Stimulated activated naive B cell treated with anti-CD40 and anti-IgM and Interleukin-4, amounts not matched to agents 10 μg/mL and 1 μg/mL and 100 μg/mL, for 72 hours (primary cell): ENCODE measurements at regions not wholly inside any gene's neighbourhood (a gene's known extent, or its start where the extent isn't known, plus 50 kb on each side); places are given as distances from the start of the nearest gene placed in this dataset.

Experiments used
- ATAC-seq, 2 donors: fragments of 150-1000 bp; cut with Tn5 transposase; replicated peaks; 2 replicates each; pipeline ENCODE4 v1.10.0; 2021; ENCODE audit warnings: moderate library complexity in 1 of 2
- DNase-seq: peaks from one replicate; pipeline ENCODE4 v3.0.0; 2021
- H3K27ac Mint-ChIP-seq: one replicate; pipeline ENCODE4 v1.8.0; 2022; ENCODE audit warnings: mild to moderate bottlenecking, mixed read lengths
- H3K27me3 Mint-ChIP-seq, 2 donors: one replicate each; pipeline ENCODE4 v1.8.0; 2022; ENCODE audit warnings: mixed read lengths in 2 of 2
- H3K36me3 Mint-ChIP-seq, 2 donors: one replicate each; pipeline ENCODE4 v1.8.0; 2022; ENCODE audit warnings: mixed read lengths in 2 of 2, mild to moderate bottlenecking in 1 of 2
- H3K4me1 Mint-ChIP-seq, 2 donors: one replicate each; pipeline ENCODE4 v1.8.0; 2022; ENCODE audit warnings: mixed read lengths in 2 of 2, mild to moderate bottlenecking in 1 of 2
- H3K4me3 Mint-ChIP-seq, 2 donors: one replicate each; pipeline ENCODE4 v1.8.0; 2022; ENCODE audit warnings: mild to moderate bottlenecking in 2 of 2, mixed read lengths in 2 of 2, moderate library complexity in 1 of 2
- H3K9me3 Mint-ChIP-seq, 2 donors: one replicate each; pipeline ENCODE4 v1.8.0; 2022; ENCODE audit warnings: mixed read lengths in 2 of 2, mild to moderate bottlenecking in 1 of 2

- H3K4me3 Mint-ChIP-seq = no peak overlapping the region
- H3K4me1 Mint-ChIP-seq = peaks cover 1 to 9% of the 10 kb centered on the region in 2 donors
- peaks cover 13 to 20% of the 10 kb centered on the region in 2 donors for H3K27me3 Mint-ChIP-seq
- no peaks in the 10 kb centered on the region for H3K36me3 Mint-ChIP-seq
- peaks cover 0 to 3% of the 10 kb centered on the region in 2 donors for H3K9me3 Mint-ChIP-seq
- no peak overlapping the region for H3K27ac Mint-ChIP-seq
- no peak for ATAC-seq
- no peak for DNase-seq
These were observed 78.5 kb upstream of the EIF5 start for GRCh38 chr14:103255555-103255954.

- Mint-ChIP-seq H3K4me3 (no peak overlapping the region), H3K9me3 (peaks cover 0 to 3% of the 10 kb centered on the region in 2 donors), H3K36me3 (no peaks in the 10 kb centered on the region), H3K27me3 (peaks cover 10 to 25% of the 10 kb centered on the region in 2 donors), H3K27ac (no peak overlapping the region), H3K4me1 (peaks cover 5 to 18% of the 10 kb centered on the region in 2 donors)
- ATAC-seq = no peak
- no peak for DNase-seq
These were observed 77.6 kb upstream of the EIF5 start for GRCh38 chr14:103256406-103256805.

DNA sequence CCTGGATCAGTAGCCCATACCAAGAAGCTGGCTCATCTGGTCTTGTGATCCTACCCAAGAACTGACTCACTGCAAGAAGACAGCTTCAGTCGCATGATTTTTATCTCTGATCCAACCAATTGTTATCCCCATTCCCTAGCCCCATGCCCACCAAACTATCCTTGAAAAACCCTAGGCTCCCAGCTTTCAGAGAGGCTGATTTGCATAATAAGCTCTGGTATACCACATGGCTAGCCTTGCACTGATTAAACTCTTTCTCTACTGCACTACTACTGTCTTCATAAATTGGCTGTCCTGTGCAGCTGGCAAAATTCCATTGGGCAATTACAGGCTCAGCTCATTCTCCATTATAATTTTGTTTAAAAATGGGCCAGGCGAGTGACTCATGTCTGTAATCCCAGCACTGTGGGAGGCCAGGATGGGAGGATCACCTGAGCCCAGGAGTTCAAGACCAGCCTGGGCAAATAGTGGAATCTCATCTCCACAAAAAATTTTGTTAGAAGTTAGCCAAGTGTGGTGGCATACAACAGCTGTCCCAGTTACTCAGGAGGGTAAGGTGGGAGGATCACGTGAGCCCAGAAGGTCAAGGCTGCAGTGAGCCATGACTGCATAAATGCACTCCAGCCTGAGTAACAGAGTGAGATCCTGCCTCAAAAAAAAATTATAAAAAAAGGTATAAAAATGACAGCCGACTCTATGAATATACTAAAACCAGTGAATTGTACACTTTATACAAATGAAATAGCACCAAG is 76.7 kb upstream of the EIF5 start:
- Mint-ChIP-seq H3K4me3 (no peak overlapping the region), H3K36me3 (no peaks in the 10 kb centered on the region), H3K27ac (no peak overlapping the region), H3K27me3 (peaks cover 9 to 18% of the 10 kb centered on the region in 2 donors), H3K4me1 (peaks cover 5 to 19% of the 10 kb centered on the region in 2 donors), H3K9me3 (no peaks in the 10 kb centered on the region)
- DNase-seq = no peak
- ATAC-seq = no peak

GRCh38 chr14:103258211-103258610 is 75.8 kb upstream of the EIF5 start:
- no peak overlapping the region for H3K27ac Mint-ChIP-seq
- peaks cover 5 to 19% of the 10 kb centered on the region in 2 donors for H3K4me1 Mint-ChIP-seq
- ATAC-seq (no peak), DNase-seq (no peak)
- peaks cover 9 to 18% of the 10 kb centered on the region in 2 donors for H3K27me3 Mint-ChIP-seq
- no peak overlapping the region for H3K4me3 Mint-ChIP-seq
- H3K9me3 Mint-ChIP-seq = no peaks in the 10 kb centered on the region
- H3K36me3 Mint-ChIP-seq = no peaks in the 10 kb centered on the region

DNA sequence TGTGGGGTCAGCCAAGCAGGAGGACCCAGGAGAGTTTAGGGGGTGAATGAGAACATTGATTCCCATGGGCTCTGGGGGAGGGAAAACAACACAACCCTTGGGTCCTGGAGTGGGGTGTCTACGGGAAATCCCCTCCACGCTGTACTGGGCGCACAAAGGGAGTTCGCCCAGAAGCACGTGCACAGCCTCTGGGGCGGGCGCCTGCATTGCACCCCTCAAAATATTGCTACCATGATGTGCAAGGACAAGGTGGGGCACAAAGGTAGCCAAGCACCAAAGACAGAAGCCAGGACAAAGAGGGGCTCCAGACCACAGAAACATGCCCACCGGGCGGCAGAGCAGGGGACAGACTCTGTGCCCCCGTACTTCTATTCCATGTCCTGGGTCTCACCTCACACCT is 74.9 kb upstream of the EIF5 start:
- DNase-seq (no peak), ATAC-seq (no peak)

GRCh38 chr14:103259801-103260628 is 74.0 kb upstream of the EIF5 start:
- H3K36me3 Mint-ChIP-seq = no peaks in the 10 kb centered on the region
- H3K9me3 Mint-ChIP-seq = peaks cover 0 to under 1% of the 10 kb centered on the region in 2 donors
- no peak overlapping the region for H3K27ac Mint-ChIP-seq
- ATAC-seq (no peak), DNase-seq (no peak)
- H3K4me1 Mint-ChIP-seq = peaks cover 5 to 19% of the 10 kb centered on the region in 2 donors
- peaks cover 11 to 23% of the 10 kb centered on the region in 2 donors for H3K27me3 Mint-ChIP-seq
- H3K4me3 Mint-ChIP-seq = peak overlapping the region in 1 of 2 donors; percentile 54

More for the DNA sequence above, 74.9 kb upstream of the EIF5 start:
- no peak overlapping the region for H3K27ac Mint-ChIP-seq
- H3K9me3 Mint-ChIP-seq = no peaks in the 10 kb centered on the region
- H3K36me3 Mint-ChIP-seq = no peaks in the 10 kb centered on the region
- H3K27me3 Mint-ChIP-seq = peaks cover 9 to 21% of the 10 kb centered on the region in 2 donors
- peaks cover 5 to 19% of the 10 kb centered on the region in 2 donors for H3K4me1 Mint-ChIP-seq
- no peak overlapping the region for H3K4me3 Mint-ChIP-seq

- H3K9me3 Mint-ChIP-seq = peaks cover 0 to 2% of the 10 kb centered on the region in 2 donors
- H3K27me3 Mint-ChIP-seq = peaks cover 14 to 30% of the 10 kb centered on the region in 2 donors
- peaks cover 5 to 19% of the 10 kb centered on the region in 2 donors for H3K4me1 Mint-ChIP-seq
- no peaks in the 10 kb centered on the region for H3K36me3 Mint-ChIP-seq
- H3K27ac Mint-ChIP-seq = no peak overlapping the region
- ATAC-seq (peak in 1 of 2 donors; percentile 8), DNase-seq (no peak)
- H3K4me3 Mint-ChIP-seq = peak overlapping the region in 1 of 2 donors; percentile 54
These were observed 73.4 kb upstream of the EIF5 start for GRCh38 chr14:103260629-103261124.

- ATAC-seq (no peak), DNase-seq (no peak)
- Mint-ChIP-seq H3K4me3 (no peak overlapping the region), H3K36me3 (peaks cover 0 to 2% of the 10 kb centered on the region in 2 donors), H3K9me3 (peaks cover 0 to 2% of the 10 kb centered on the region in 2 donors), H3K27ac (no peak overlapping the region), H3K4me1 (no peaks in the 10 kb centered on the region), H3K27me3 (peaks cover 51 to 70% of the 10 kb centered on the region in 2 donors)
These were observed 66.7 kb upstream of the EIF5 start for GRCh38 chr14:103267226-103267910.

DNA sequence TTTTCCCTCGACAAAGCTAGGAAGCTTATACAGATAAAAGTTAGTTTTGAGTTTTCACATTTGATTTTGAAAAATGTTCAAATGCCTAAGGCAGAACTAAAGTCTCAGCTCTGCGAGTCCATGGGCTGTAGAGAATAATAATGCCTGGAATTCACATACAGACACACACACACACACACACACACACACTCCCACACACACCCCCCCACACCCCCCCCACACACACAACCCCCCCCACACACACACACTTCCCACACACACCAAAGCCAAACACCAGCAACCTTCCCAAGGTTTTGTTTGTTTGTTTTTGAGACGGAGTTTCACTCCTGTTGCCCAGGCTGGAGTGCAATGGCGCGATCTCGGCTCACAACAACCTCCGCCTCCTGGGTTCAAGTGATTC is 62.8 kb upstream of the EIF5 start:
- peaks cover 3 to 8% of the 10 kb centered on the region in 2 donors for H3K36me3 Mint-ChIP-seq
- H3K4me3 Mint-ChIP-seq = no peak overlapping the region
- DNase-seq (no peak), ATAC-seq (no peak)
- peaks cover 2 to 6% of the 10 kb centered on the region in 2 donors for H3K9me3 Mint-ChIP-seq
- no peak overlapping the region for H3K27ac Mint-ChIP-seq
- peaks cover 53 to 80% of the 10 kb centered on the region in 2 donors for H3K27me3 Mint-ChIP-seq
- H3K4me1 Mint-ChIP-seq = no peaks in the 10 kb centered on the region

DNA sequence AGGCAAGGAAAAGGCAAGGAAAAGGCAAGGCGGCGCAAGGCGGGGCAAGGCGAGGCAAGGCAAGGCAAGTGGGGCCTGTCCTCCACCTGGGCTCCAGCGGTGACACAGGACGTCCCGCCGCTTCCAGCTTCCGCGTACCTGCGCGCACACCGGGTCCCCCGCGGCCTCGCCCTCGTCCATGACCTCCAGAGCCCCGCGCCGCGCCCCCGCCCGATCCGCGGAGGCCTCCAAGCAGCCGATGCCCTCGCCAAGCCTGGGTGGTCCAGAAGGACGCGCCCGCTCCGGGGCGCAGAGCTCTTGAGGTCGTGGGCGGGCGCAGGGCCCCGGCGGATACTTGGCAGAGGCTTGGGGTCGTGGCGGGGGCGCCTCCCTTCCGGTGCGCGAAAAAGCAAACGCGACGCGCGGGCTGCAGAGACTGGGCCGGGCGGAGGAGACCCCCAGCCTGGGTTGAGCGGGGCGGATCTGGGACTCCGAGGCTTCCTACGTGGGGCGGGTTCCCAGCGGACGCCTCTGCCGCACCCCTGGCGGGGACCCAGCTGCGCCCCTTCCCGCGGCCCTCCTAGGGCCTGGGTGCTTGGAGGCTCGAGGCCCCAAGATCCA is 60.8 kb upstream of the EIF5 start:
- no peak overlapping the region for H3K27ac Mint-ChIP-seq
- peaks cover 6% of the 10 kb centered on the region in 2 donors for H3K9me3 Mint-ChIP-seq
- H3K36me3 Mint-ChIP-seq = peaks cover 3 to 6% of the 10 kb centered on the region in 2 donors
- no peak for DNase-seq
- no peaks in the 10 kb centered on the region for H3K4me1 Mint-ChIP-seq
- no peak for ATAC-seq
- peak overlapping the region in 1 of 2 donors; percentile 47 for H3K4me3 Mint-ChIP-seq
- peaks cover 40 to 74% of the 10 kb centered on the region in 2 donors for H3K27me3 Mint-ChIP-seq

- H3K4me1 Mint-ChIP-seq = no peaks in the 10 kb centered on the region
- ATAC-seq = no peak
- peaks cover 41 to 75% of the 10 kb centered on the region in 2 donors for H3K27me3 Mint-ChIP-seq
- no peak overlapping the region for H3K4me3 Mint-ChIP-seq
- peaks cover 6% of the 10 kb centered on the region in 2 donors for H3K9me3 Mint-ChIP-seq
- no peak for DNase-seq
- peaks cover 3 to 6% of the 10 kb centered on the region in 2 donors for H3K36me3 Mint-ChIP-seq
- H3K27ac Mint-ChIP-seq = no peak overlapping the region
These were observed 60.1 kb upstream of the EIF5 start for GRCh38 chr14:103273745-103274615.

GRCh38 chr14:103275000-103275399 is 59.0 kb upstream of the EIF5 start:
- Mint-ChIP-seq H3K27ac (no peak overlapping the region), H3K9me3 (peaks cover 6% of the 10 kb centered on the region in 2 donors), H3K27me3 (peaks cover 40 to 74% of the 10 kb centered on the region in 2 donors), H3K4me3 (no peak overlapping the region), H3K36me3 (peaks cover 3 to 6% of the 10 kb centered on the region in 2 donors), H3K4me1 (peaks cover 0 to 7% of the 10 kb centered on the region in 2 donors)
- no peak for ATAC-seq
- DNase-seq = no peak

- Mint-ChIP-seq H3K36me3 (peaks cover 3 to 4% of the 10 kb centered on the region in 2 donors), H3K4me1 (peaks cover 0 to 11% of the 10 kb centered on the region in 2 donors), H3K27me3 (peaks cover 33 to 76% of the 10 kb centered on the region in 2 donors), H3K27ac (no peak overlapping the region), H3K4me3 (no peak overlapping the region), H3K9me3 (peaks cover 6% of the 10 kb centered on the region in 2 donors)
- no peak for ATAC-seq
- no peak for DNase-seq
These were observed 56.1 kb upstream of the EIF5 start for GRCh38 chr14:103277931-103278330.
